HL-60 (cell line): ENCODE measurements at regions not wholly inside any gene's neighbourhood (a gene's known extent, or its start where the extent isn't known, plus 50 kb on each side); places are given as distances from the start of the nearest gene placed in this dataset.

ENCODE experiments used
- DNase-seq, 2 experiments: peaks; one replicate each; pipeline ENCODE4 v3.0.0-alpha.2; 2010 to 2020; ENCODE audit warnings: low read depth in 1 of 2, low spot score in 1 of 2
- H3K27ac ChIP-seq: fragments of 250-450 bp; sonication (Bioruptor Pico); replicated peaks from 2 replicates; pipeline ENCODE4 v1.5.1; 2020; ENCODE audit warnings: mild to moderate bottlenecking, moderate library complexity
- H3K27me3 ChIP-seq: fragments of 250-450 bp; sonication (Bioruptor Pico); 2 replicates; pipeline ENCODE4 v1.5.1; 2021; ENCODE audit warnings: mild to moderate bottlenecking, moderate library complexity; ENCODE audit not compliant: insufficient read depth, poor library complexity, severe bottlenecking
- H3K4me3 ChIP-seq: replicated peaks from 2 replicates; pipeline ENCODE4 v1.5.1; 2011; ENCODE audit warnings: mild to moderate bottlenecking, control low read depth, low read length; ENCODE audit not compliant: insufficient read depth
- CTCF ChIP-seq: IDR thresholded peaks from one replicate; pipeline ENCODE4 v1.5.1; 2011; ENCODE audit warnings: low read length, control low read depth, inconsistent platforms; ENCODE audit not compliant: insufficient read depth
- GABPA ChIP-seq: IDR thresholded peaks from 2 replicates; pipeline ENCODE4 v1.6.1; 2012; ENCODE audit warnings: low read depth
- POLR2AphosphoS5 ChIP-seq: IDR thresholded peaks from 2 replicates; pipeline ENCODE4 v1.6.1; 2012; ENCODE audit warnings: low read depth
- SPI1 ChIP-seq: IDR thresholded peaks from 2 replicates; pipeline ENCODE4 v1.6.1; 2012; ENCODE audit warnings: low read depth, mild to moderate bottlenecking, borderline replicate concordance
- TF ChIP-seq, protein P1 (sequence below): IDR thresholded peaks from 2 replicates; pipeline ENCODE4 v1.6.1; 2012; ENCODE audit warnings: low read depth; ENCODE audit not compliant: insufficient replicate concordance

DNA sequence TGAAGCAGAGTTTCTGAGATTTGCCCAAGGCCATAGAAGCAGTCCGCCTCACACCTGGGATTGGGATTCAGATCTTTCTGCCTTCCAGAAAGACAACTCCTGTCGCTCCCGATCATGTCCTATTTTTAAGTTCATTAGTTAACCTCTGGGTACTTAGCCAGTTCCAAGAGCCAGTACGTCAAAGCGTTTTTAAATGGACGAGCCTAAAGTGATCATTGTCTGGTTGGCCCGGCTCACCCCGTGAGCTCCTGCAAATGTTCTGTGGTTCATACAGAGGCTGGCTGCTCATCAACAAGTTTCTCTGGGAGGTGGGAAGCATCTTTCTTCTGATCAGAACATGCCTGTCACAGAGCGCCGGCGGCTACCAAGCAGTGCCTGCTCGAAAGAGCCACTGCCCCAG lies 554.5 kb upstream of the WWC1 start:
- H3K4me3 ChIP-seq, result no peak overlapping the region
- TF ChIP-seq SPI1 (no peak), CTCF (no peak), POLR2AphosphoS5 (no peak), GABPA (no peak)
- TF ChIP-seq, protein P1, sequence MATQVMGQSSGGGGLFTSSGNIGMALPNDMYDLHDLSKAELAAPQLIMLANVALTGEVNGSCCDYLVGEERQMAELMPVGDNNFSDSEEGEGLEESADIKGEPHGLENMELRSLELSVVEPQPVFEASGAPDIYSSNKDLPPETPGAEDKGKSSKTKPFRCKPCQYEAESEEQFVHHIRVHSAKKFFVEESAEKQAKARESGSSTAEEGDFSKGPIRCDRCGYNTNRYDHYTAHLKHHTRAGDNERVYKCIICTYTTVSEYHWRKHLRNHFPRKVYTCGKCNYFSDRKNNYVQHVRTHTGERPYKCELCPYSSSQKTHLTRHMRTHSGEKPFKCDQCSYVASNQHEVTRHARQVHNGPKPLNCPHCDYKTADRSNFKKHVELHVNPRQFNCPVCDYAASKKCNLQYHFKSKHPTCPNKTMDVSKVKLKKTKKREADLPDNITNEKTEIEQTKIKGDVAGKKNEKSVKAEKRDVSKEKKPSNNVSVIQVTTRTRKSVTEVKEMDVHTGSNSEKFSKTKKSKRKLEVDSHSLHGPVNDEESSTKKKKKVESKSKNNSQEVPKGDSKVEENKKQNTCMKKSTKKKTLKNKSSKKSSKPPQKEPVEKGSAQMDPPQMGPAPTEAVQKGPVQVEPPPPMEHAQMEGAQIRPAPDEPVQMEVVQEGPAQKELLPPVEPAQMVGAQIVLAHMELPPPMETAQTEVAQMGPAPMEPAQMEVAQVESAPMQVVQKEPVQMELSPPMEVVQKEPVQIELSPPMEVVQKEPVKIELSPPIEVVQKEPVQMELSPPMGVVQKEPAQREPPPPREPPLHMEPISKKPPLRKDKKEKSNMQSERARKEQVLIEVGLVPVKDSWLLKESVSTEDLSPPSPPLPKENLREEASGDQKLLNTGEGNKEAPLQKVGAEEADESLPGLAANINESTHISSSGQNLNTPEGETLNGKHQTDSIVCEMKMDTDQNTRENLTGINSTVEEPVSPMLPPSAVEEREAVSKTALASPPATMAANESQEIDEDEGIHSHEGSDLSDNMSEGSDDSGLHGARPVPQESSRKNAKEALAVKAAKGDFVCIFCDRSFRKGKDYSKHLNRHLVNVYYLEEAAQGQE, result no peak
- DNase-seq, result no peak
- no peak overlapping the region for H3K27ac ChIP-seq
- H3K27me3 ChIP-seq, result no peaks in the 10 kb centered on the region

GRCh38 chr5:167743695-167744464 lies 547.6 kb upstream of the WWC1 start:
- TF ChIP-seq GABPA (no peak), POLR2AphosphoS5 (no peak), SPI1 (no peak), CTCF (no peak)
- TF ChIP-seq, protein P1, result no peak
- no peak overlapping the region for H3K27ac ChIP-seq
- no peaks in the 10 kb centered on the region for H3K27me3 ChIP-seq
- H3K4me3 ChIP-seq, result no peak overlapping the region
- no peak for DNase-seq

DNA sequence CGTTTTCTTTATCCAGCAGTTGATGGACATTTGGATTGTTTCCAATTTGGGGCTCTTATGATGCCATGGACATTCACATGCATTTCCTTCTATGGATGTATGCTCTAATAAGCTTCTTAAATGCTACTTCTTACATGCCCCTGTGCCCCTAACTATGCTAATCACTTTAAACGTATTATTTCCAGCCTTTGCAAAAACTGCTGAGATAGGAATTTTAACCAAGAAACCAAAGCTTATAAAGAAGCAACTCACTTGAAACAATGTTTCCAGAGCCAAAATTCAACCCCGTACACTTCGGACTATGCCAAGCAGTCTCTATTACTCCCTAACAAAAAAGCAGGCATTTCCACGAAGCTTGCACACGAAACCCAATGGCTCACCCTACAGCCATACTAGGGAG lies 545.6 kb upstream of the WWC1 start:
- H3K27me3 ChIP-seq, result no peaks in the 10 kb centered on the region
- TF ChIP-seq POLR2AphosphoS5 (no peak), GABPA (no peak), SPI1 (no peak), CTCF (no peak)
- TF ChIP-seq, protein P1, result no peak
- H3K4me3 ChIP-seq, result no peak overlapping the region
- DNase-seq, result no peak
- no peak overlapping the region for H3K27ac ChIP-seq
